ENCODE measurements at regions not wholly inside any gene's neighbourhood (a gene's known extent, or its start where the extent isn't known, plus 50 kb on each side); places are given as distances from the start of the nearest gene placed in this dataset.
"Not testable (repeated sequence)": the region's sequence is repeated elsewhere in the genome, so short reads cannot be mapped to it uniquely, and the experiment has no call there.

- Histone ChIP-seq H3K4me1 (ENCODE audit: insufficient read depth, low read length) (no peaks in the 10 kb centered on the region), H3K36me3 (ENCODE audit: insufficient read depth, low read depth, low read length) (no peaks in the 10 kb centered on the region), H3K27me3 (ENCODE audit: insufficient read depth, low read length) (no peaks in the 10 kb centered on the region), H3K4me3 (ENCODE audit: low read length) (no peak overlapping the region), H3K9ac (ENCODE audit: low read depth, low read length) (no peak overlapping the region), H3K9me3 (ENCODE audit: insufficient read depth, low read depth, low read length) (no peaks in the 10 kb centered on the region), H3K27ac (ENCODE audit: low read length) (no peak overlapping the region)
These were observed 657.6 kb downstream of the UQCRFS1 start for GRCh38 chr19:28555317-28555716.

- Histone ChIP-seq H3K9ac (ENCODE audit: low read depth, low read length) (no peak overlapping the region), H3K27me3 (ENCODE audit: insufficient read depth, low read length) (no peaks in the 10 kb centered on the region), H3K36me3 (ENCODE audit: insufficient read depth, low read depth, low read length) (no peaks in the 10 kb centered on the region), H3K4me1 (ENCODE audit: insufficient read depth, low read length) (no peaks in the 10 kb centered on the region), H3K9me3 (ENCODE audit: insufficient read depth, low read depth, low read length) (no peaks in the 10 kb centered on the region), H3K4me3 (ENCODE audit: low read length) (no peak overlapping the region), H3K27ac (ENCODE audit: low read length) (no peak overlapping the region)
These were observed 658.4 kb downstream of the UQCRFS1 start for GRCh38 chr19:28554321-28555091.

- H3K9ac ChIP-seq (ENCODE audit: low read depth, low read length) = no peak overlapping the region
- H3K36me3 ChIP-seq (ENCODE audit: insufficient read depth, low read depth, low read length) = no peaks in the 10 kb centered on the region
- no peaks in the 10 kb centered on the region for H3K9me3 ChIP-seq (ENCODE audit: insufficient read depth, low read depth, low read length)
- H3K27ac ChIP-seq (ENCODE audit: low read length) = no peak overlapping the region
- H3K4me3 ChIP-seq (ENCODE audit: low read length) = no peak overlapping the region
- no peaks in the 10 kb centered on the region for H3K4me1 ChIP-seq (ENCODE audit: insufficient read depth, low read length)
- no peaks in the 10 kb centered on the region for H3K27me3 ChIP-seq (ENCODE audit: insufficient read depth, low read length)
These were observed 659.2 kb downstream of the UQCRFS1 start for GRCh38 chr19:28553764-28554163.

- H3K9me3 ChIP-seq (ENCODE audit: insufficient read depth, low read depth, low read length) = no peaks in the 10 kb centered on the region
- no peak overlapping the region for H3K27ac ChIP-seq (ENCODE audit: low read length)
- H3K9ac ChIP-seq (ENCODE audit: low read depth, low read length) = no peak overlapping the region
- no peaks in the 10 kb centered on the region for H3K36me3 ChIP-seq (ENCODE audit: insufficient read depth, low read depth, low read length)
- no peak overlapping the region for H3K4me3 ChIP-seq (ENCODE audit: low read length)
- H3K27me3 ChIP-seq (ENCODE audit: insufficient read depth, low read length) = no peaks in the 10 kb centered on the region
- H3K4me1 ChIP-seq (ENCODE audit: insufficient read depth, low read length) = no peaks in the 10 kb centered on the region
These were observed 659.9 kb downstream of the UQCRFS1 start for GRCh38 chr19:28553005-28553404.

- H3K9me3 ChIP-seq (ENCODE audit: insufficient read depth, low read depth, low read length) = no peaks in the 10 kb centered on the region
- no peak overlapping the region for H3K4me3 ChIP-seq (ENCODE audit: low read length)
- H3K9ac ChIP-seq (ENCODE audit: low read depth, low read length) = no peak overlapping the region
- no peak overlapping the region for H3K27ac ChIP-seq (ENCODE audit: low read length)
- no peaks in the 10 kb centered on the region for H3K36me3 ChIP-seq (ENCODE audit: insufficient read depth, low read depth, low read length)
- no peaks in the 10 kb centered on the region for H3K4me1 ChIP-seq (ENCODE audit: insufficient read depth, low read length)
- no peaks in the 10 kb centered on the region for H3K27me3 ChIP-seq (ENCODE audit: insufficient read depth, low read length)
These were observed 663.2 kb downstream of the UQCRFS1 start for GRCh38 chr19:28549680-28550277.

GRCh38 chr19:28546148-28546685, 666.7 kb downstream of the UQCRFS1 start:
- H3K27ac ChIP-seq (ENCODE audit: low read length) = no peak overlapping the region
- no peaks in the 10 kb centered on the region for H3K27me3 ChIP-seq (ENCODE audit: insufficient read depth, low read length)
- H3K4me3 ChIP-seq (ENCODE audit: low read length) = no peak overlapping the region
- no peaks in the 10 kb centered on the region for H3K9me3 ChIP-seq (ENCODE audit: insufficient read depth, low read depth, low read length)
- H3K4me1 ChIP-seq (ENCODE audit: insufficient read depth, low read length) = no peaks in the 10 kb centered on the region
- H3K36me3 ChIP-seq (ENCODE audit: insufficient read depth, low read depth, low read length) = no peaks in the 10 kb centered on the region
- no peak overlapping the region for H3K9ac ChIP-seq (ENCODE audit: low read depth, low read length)

GRCh38 chr19:28545397-28545796, 667.6 kb downstream of the UQCRFS1 start:
- H3K9ac ChIP-seq (ENCODE audit: low read depth, low read length); H3K27me3 ChIP-seq (ENCODE audit: insufficient read depth, low read length); H3K4me3 ChIP-seq (ENCODE audit: low read length); H3K36me3 ChIP-seq (ENCODE audit: insufficient read depth, low read depth, low read length); H3K27ac ChIP-seq (ENCODE audit: low read length); H3K4me1 ChIP-seq (ENCODE audit: insufficient read depth, low read length); H3K9me3 ChIP-seq (ENCODE audit: insufficient read depth, low read depth, low read length): not testable (repeated sequence)

- Histone ChIP-seq H3K9ac (ENCODE audit: low read depth, low read length) (no peak overlapping the region), H3K9me3 (ENCODE audit: insufficient read depth, low read depth, low read length) (no peaks in the 10 kb centered on the region), H3K27ac (ENCODE audit: low read length) (no peak overlapping the region), H3K27me3 (ENCODE audit: insufficient read depth, low read length) (no peaks in the 10 kb centered on the region), H3K4me3 (ENCODE audit: low read length) (no peak overlapping the region), H3K4me1 (ENCODE audit: insufficient read depth, low read length) (no peaks in the 10 kb centered on the region), H3K36me3 (ENCODE audit: insufficient read depth, low read depth, low read length) (no peaks in the 10 kb centered on the region)
These were observed 668.3 kb downstream of the UQCRFS1 start for GRCh38 chr19:28544451-28545261.

- H3K27me3 ChIP-seq (ENCODE audit: insufficient read depth, low read length) = no peaks in the 10 kb centered on the region
- H3K4me3 ChIP-seq (ENCODE audit: low read length) = no peak overlapping the region
- no peaks in the 10 kb centered on the region for H3K4me1 ChIP-seq (ENCODE audit: insufficient read depth, low read length)
- no peak overlapping the region for H3K9ac ChIP-seq (ENCODE audit: low read depth, low read length)
- no peaks in the 10 kb centered on the region for H3K9me3 ChIP-seq (ENCODE audit: insufficient read depth, low read depth, low read length)
- no peak overlapping the region for H3K27ac ChIP-seq (ENCODE audit: low read length)
- no peaks in the 10 kb centered on the region for H3K36me3 ChIP-seq (ENCODE audit: insufficient read depth, low read depth, low read length)
These were observed 669.6 kb downstream of the UQCRFS1 start for GRCh38 chr19:28543244-28543776.

GRCh38 chr19:28542394-28543243, 670.3 kb downstream of the UQCRFS1 start:
- Histone ChIP-seq H3K27me3 (ENCODE audit: insufficient read depth, low read length) (no peaks in the 10 kb centered on the region), H3K4me3 (ENCODE audit: low read length) (no peak overlapping the region), H3K4me1 (ENCODE audit: insufficient read depth, low read length) (no peaks in the 10 kb centered on the region)

More at GRCh38 chr19:28542394-28543243, 670.3 kb downstream of the UQCRFS1 start:
- Histone ChIP-seq H3K36me3 (ENCODE audit: insufficient read depth, low read depth, low read length) (no peaks in the 10 kb centered on the region), H3K27ac (ENCODE audit: low read length) (no peak overlapping the region), H3K9me3 (ENCODE audit: insufficient read depth, low read depth, low read length) (peaks cover 3% of the 10 kb centered on the region; the same call in 1 of the 2 replicates), H3K9ac (ENCODE audit: low read depth, low read length) (no peak overlapping the region)
